IPS-18a (cell line): ENCODE measurements at regions not wholly inside any gene's neighbourhood (a gene's known extent, or its start where the extent isn't known, plus 50 kb on each side); places are given as distances from the start of the nearest gene placed in this dataset.

Experiments used
- H3K27ac ChIP-seq: one replicate; pipeline ENCODE4 v1.5.1; 2013; ENCODE audit warnings: low read length
- H3K27me3 ChIP-seq: one replicate; pipeline ENCODE4 v1.6.1; 2013; ENCODE audit warnings: mild to moderate bottlenecking, low read length; ENCODE audit not compliant: control insufficient read depth, insufficient read depth
- H3K36me3 ChIP-seq: one replicate; pipeline ENCODE4 v1.6.1; 2013; ENCODE audit warnings: low read depth, low read length; ENCODE audit not compliant: control insufficient read depth
- H3K4me1 ChIP-seq: one replicate; pipeline ENCODE4 v1.6.1; 2013; ENCODE audit warnings: low read depth, low read length; ENCODE audit not compliant: control insufficient read depth
- H3K4me3 ChIP-seq: one replicate; pipeline ENCODE4 v1.5.1; 2013; ENCODE audit warnings: low read length
- H3K9ac ChIP-seq: one replicate; pipeline ENCODE4 v1.6.1; 2013; ENCODE audit warnings: mild to moderate bottlenecking, low read length, moderate library complexity
- H3K9me3 ChIP-seq: one replicate; pipeline ENCODE4 v1.6.1; 2013; ENCODE audit warnings: low read depth, low read length; ENCODE audit not compliant: control insufficient read depth

DNA sequence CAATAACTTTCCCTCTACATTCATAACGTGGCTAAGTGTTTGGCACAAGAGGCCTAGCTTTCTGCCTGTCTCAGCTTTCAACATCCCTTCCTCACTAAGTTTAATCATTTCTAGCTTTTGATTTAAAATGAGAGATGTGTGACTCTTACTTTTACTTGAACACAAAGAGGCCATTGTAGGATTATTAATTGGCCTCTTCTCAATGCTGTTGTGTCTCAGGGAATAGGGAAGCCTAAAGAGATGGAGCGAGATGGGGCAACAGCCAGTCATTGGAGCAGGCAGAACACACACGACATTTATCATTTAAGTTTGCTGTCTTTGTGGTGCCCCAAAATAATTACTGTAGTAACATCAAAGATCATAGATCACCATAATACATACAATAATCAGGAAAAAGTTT, 167.1 kb upstream of the TRIM24 start:
- Histone ChIP-seq H3K9ac (no peak overlapping the region), H3K9me3 (peaks cover 14% of the 10 kb centered on the region), H3K27me3 (no peaks in the 10 kb centered on the region), H3K27ac (no peak overlapping the region), H3K4me1 (no peaks in the 10 kb centered on the region), H3K4me3 (no peak overlapping the region), H3K36me3 (no peaks in the 10 kb centered on the region)

DNA sequence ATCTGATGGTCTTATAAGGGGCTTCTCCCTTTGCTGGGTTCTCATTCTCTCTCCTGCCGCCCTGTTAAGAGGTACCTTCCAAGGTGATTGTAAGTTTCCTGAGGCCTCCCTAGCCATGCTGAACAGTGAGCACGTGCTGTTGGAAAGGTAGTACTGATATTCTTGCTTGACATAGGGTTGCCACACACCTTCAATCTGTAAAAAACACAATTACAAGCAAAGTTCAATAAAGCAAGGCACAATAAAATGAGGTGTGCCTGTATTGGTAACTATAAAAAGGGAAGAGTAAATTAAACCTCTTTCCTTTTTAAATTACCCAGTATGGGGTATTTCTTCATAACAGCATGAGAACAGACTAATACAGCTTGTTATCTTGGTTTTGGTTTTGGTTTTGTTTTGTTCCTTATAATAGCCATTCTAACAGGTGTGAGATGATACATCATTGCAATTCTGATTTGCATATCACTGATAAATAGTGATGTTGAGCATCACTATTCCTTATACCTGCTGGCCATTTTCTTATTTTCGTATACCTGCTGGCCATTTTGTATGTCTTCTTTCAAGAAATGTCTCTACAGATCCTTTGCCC, 164.9 kb upstream of the TRIM24 start:
- H3K4me1 ChIP-seq = no peaks in the 10 kb centered on the region
- peaks cover 1% of the 10 kb centered on the region for H3K9me3 ChIP-seq
- no peaks in the 10 kb centered on the region for H3K27me3 ChIP-seq
- no peak overlapping the region for H3K9ac ChIP-seq
- H3K27ac ChIP-seq = no peak overlapping the region
- no peaks in the 10 kb centered on the region for H3K36me3 ChIP-seq
- H3K4me3 ChIP-seq = no peak overlapping the region

DNA sequence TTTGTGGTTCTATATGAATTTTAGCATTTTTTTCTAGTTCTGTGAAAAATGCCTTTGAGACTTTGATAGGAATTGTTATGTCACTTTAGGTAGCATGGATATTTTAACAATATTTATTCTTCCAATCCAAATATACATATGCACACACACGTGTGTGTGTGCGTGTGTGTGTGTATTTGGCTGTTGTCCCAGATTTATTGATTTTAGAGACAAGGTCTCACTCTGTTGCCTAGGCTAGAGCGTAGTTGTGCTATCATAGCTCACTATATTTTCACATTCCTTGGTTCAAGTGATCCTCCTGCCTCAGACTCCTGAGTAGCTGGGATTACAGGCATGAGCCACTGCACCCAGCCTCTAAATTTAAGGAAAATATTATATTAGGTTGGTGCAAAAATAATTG, 162.5 kb upstream of the TRIM24 start:
- Histone ChIP-seq H3K4me1 (no peaks in the 10 kb centered on the region), H3K27me3 (no peaks in the 10 kb centered on the region), H3K27ac (no peak overlapping the region), H3K36me3 (no peaks in the 10 kb centered on the region), H3K9ac (no peak overlapping the region), H3K9me3 (no peaks in the 10 kb centered on the region), H3K4me3 (no peak overlapping the region)

DNA sequence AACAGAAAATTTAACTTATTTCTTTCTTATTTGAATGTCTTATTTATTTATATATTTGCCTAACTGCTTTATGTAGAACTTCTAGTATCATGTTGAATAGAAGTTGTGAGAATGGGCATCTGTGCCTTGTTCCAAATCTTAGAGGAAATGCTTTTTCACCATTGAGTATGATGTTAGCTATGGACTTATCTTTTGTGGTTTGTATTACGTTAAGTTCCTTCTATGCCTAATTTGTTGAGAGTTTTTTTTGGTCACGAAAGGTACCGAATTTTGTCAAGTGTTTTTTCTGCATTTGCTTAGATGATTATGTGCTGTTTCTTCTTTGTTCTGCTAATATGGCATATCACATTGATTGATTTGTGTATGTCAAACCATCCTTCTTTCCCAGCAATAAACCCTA, 161.0 kb upstream of the TRIM24 start:
- Histone ChIP-seq H3K4me1 (no peaks in the 10 kb centered on the region), H3K9me3 (no peaks in the 10 kb centered on the region), H3K27me3 (no peaks in the 10 kb centered on the region), H3K27ac (no peak overlapping the region), H3K9ac (no peak overlapping the region), H3K36me3 (no peaks in the 10 kb centered on the region), H3K4me3 (no peak overlapping the region)

DNA sequence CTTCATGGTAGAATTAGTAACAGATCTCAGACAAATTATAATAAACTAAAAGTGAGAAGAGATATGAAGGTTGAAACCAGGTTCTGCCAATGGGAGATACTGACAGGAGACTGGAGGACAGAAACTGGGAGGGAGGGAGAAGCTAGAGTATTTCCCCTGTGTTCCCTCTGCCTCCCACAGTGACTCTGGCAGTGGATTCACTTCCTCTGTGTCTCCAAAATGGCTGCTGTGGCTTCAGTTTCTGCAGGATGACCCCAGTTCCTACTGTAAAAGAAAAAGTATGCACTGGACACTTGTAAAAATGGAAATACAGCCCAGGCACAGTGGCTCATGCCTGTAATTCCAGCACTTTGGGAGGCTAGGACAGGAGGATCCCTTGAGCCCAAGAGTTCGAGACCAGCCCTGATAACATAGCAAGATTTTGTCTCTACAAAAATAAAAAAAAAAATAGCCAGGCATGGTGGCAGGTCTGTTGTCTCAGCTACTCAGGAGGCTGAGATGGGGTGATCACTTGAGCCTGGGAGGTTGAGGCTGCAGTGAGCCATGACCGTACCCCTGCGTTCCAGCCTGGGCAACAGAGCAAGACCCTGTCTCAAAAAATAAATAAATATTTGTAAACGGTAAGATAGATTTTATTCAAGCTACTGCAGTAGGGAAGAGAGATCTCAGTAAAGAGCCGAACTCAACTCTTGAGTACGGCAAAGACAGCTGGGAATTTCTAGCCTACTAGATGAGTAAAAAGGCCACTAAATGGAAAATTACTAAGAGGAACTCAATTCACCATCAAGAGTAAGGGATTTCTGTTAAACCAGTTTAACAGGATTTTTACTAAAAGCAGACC, 156.6 kb upstream of the TRIM24 start:
- Histone ChIP-seq H3K27me3 (no peaks in the 10 kb centered on the region), H3K4me1 (no peaks in the 10 kb centered on the region), H3K36me3 (no peaks in the 10 kb centered on the region), H3K9ac (no peak overlapping the region), H3K9me3 (no peaks in the 10 kb centered on the region), H3K27ac (no peak overlapping the region), H3K4me3 (no peak overlapping the region)

DNA sequence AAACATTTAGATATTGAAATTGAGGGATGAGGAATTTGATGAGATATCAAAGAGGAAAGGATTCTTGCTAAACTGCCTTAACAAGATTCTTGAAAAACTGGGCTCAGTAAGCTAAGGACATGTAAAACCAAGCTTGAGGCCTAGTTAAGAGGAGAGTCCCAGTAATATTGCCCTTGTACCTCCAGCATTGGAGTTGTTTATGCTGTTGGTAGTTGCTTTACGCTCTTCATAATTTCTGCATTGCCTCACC, 156.1 kb upstream of the TRIM24 start:
- Histone ChIP-seq H3K9ac (no peak overlapping the region), H3K4me1 (no peaks in the 10 kb centered on the region)

DNA sequence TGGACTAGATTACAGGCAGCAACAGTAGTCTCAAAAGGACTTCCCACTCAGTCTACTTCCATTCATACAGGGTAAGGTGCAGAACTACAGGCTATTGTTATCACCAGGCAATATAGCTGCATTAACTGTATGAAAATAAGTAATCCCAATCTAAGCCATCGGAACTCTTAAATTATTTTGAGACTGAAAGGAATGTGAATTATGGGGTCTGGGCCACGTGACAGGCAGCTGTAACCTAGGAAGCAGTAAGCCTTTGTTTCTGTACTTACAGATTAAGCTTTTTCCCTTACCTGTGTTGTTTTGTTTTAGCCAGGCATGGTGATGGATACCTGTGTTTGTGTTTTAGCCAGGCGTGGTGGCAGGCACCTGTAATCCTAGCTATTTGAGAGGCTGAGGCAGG, 152.4 kb upstream of the TRIM24 start:
- Histone ChIP-seq H3K9me3 (peaks cover 3% of the 10 kb centered on the region), H3K27me3 (no peaks in the 10 kb centered on the region), H3K4me1 (no peaks in the 10 kb centered on the region), H3K36me3 (no peaks in the 10 kb centered on the region), H3K4me3 (no peak overlapping the region), H3K27ac (no peak overlapping the region), H3K9ac (no peak overlapping the region)

More for the DNA sequence above, 156.1 kb upstream of the TRIM24 start:
- Histone ChIP-seq H3K36me3 (no peaks in the 10 kb centered on the region), H3K27me3 (no peaks in the 10 kb centered on the region), H3K9me3 (no peaks in the 10 kb centered on the region), H3K4me3 (no peak overlapping the region), H3K27ac (no peak overlapping the region)

DNA sequence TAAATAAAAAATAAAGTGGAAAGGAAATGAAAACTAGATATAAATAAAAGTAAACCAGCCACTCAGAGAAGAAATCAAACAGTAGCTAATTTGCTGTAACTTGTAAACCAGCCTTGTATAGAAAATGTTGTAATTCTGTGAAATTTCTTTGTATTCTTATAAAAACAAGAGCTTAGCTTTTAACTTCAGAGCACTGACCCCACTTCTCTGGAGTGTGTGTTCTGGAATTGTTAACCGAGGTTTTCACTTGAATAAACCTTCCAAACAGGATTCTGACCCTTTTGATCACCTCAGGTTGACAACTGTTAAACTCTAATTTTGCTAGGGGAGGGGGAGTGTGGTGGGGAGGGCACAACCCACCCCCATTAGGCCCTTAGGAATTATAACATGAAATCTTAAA, 151.9 kb upstream of the TRIM24 start:
- H3K4me3 ChIP-seq = no peak overlapping the region
- no peak overlapping the region for H3K9ac ChIP-seq
- no peaks in the 10 kb centered on the region for H3K36me3 ChIP-seq
- no peaks in the 10 kb centered on the region for H3K27me3 ChIP-seq
- H3K4me1 ChIP-seq = no peaks in the 10 kb centered on the region
- no peak overlapping the region for H3K27ac ChIP-seq
- H3K9me3 ChIP-seq = peaks cover 3% of the 10 kb centered on the region

DNA sequence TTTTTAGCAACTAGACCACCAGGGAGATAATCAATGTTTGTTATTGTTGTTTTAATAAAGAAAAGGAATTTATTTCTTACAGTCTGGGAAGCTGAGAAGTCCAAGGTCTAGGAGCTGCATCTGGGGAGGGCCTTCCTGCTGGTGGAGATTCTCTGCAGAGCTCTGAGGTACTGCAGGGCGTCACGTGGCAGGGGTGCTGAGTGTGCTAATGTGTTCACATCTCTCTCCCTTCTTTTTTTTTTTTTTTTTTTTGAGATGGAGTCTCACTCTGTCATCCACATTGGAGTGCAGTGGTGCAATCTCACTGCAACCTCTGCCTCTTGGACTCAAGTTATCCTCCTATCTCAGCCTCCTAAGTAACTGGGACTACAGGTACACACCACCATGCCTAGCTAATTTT, 150.9 kb upstream of the TRIM24 start:
- H3K9me3 ChIP-seq = peaks cover 3% of the 10 kb centered on the region
- H3K4me1 ChIP-seq = no peaks in the 10 kb centered on the region
- no peak overlapping the region for H3K27ac ChIP-seq
- H3K4me3 ChIP-seq = no peak overlapping the region
- H3K9ac ChIP-seq = no peak overlapping the region
- no peaks in the 10 kb centered on the region for H3K27me3 ChIP-seq
- no peaks in the 10 kb centered on the region for H3K36me3 ChIP-seq

DNA sequence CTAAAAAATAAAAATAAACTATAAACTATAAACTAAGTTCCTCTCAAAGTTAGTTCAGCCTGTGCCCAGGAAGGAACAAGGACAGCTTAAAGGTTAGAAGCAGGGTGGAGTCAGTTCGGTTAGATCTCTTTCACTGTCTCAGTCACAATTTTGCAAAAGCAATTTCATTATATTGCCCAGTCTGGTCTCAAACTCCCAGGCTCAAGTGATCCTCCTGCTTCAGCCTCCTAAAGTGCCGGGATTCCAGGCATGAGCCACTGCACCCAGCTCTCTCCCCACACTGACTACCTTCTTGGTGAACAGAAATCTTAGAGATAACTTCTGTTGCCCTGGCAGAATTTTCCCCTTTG, 146.3 kb upstream of the TRIM24 start:
- Histone ChIP-seq H3K9ac (no peak overlapping the region), H3K27me3 (no peaks in the 10 kb centered on the region), H3K27ac (no peak overlapping the region), H3K36me3 (no peaks in the 10 kb centered on the region), H3K9me3 (peaks cover 3% of the 10 kb centered on the region), H3K4me1 (no peaks in the 10 kb centered on the region), H3K4me3 (no peak overlapping the region)

DNA sequence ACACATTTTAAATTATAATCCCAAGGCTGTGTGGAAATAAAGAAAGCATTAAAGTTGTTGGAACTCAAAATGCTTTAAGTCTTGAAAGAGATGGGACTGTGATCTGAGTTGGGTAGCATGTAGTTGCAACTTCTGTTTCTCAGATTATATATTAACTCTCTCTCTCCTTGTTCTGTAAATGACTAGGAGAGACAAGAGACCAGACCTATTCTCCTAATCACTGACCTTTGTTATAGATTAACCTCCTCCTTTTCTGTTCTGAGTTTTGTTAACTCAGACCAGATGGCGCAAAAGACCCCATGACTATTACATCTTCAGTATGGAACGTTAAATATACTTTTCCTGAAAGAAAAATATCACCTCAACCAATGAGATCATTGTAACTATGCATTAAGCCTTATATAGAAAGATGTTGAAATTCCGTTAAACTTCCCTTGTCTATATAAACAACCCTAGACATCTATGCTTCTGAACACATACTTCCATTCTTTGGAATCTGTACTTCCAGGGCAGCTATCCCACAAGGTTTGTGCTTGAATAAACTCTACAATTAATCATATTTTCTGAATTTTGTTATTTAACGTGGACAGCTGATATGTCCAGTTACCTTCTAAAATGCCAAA, 143.5 kb upstream of the TRIM24 start:
- no peaks in the 10 kb centered on the region for H3K27me3 ChIP-seq
- no peak overlapping the region for H3K9ac ChIP-seq
- H3K27ac ChIP-seq = no peak overlapping the region
- no peaks in the 10 kb centered on the region for H3K36me3 ChIP-seq
- H3K4me3 ChIP-seq = no peak overlapping the region
- H3K9me3 ChIP-seq = no peaks in the 10 kb centered on the region
- no peaks in the 10 kb centered on the region for H3K4me1 ChIP-seq

DNA sequence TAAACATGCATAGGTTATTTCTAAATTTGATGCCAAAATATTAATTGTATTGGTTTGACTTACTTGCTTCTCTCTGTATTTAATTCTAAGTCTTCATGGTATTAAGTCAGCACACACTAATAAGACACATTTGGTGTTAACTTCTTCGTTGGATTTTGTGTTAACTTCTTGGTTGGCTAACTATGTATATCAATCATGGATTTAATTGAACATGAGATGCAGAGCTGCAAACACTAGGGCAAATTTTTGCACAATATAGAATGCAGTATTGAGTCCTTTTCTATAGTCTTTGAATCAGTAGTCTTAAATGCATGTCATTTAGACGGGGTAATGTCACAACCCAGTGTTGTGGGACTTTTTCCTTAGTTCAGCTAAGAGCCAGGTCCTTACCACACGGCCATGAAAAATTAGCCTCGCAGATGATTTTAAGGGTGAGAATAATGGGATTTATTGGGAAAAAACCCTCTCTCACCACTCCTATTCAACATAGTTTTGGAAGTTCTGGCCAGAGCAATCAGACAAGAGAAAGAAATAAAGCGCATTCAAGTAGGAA, 142.9 kb upstream of the TRIM24 start:
- Histone ChIP-seq H3K4me1 (no peaks in the 10 kb centered on the region), H3K27me3 (no peaks in the 10 kb centered on the region), H3K27ac (no peak overlapping the region), H3K9ac (no peak overlapping the region), H3K36me3 (no peaks in the 10 kb centered on the region), H3K9me3 (no peaks in the 10 kb centered on the region), H3K4me3 (no peak overlapping the region)
